Peyer's patch (tissue), 4 donors: ENCODE measurements at regions not wholly inside any gene's neighbourhood (a gene's known extent, or its start where the extent isn't known, plus 50 kb on each side); places are given as distances from the start of the nearest gene placed in this dataset.

ENCODE experiments used
- POLR2A ChIP-seq, 2 donors: fragments of 450-650 bp; IDR thresholded peaks; one replicate each; pipeline ENCODE4 v1.5.1; 2017; ENCODE audit warnings: antibody characterized with exemption in 2 of 2, mild to moderate bottlenecking in 2 of 2, moderate library complexity in 2 of 2
- TF ChIP-seq, protein P1 (sequence below), 6 experiments: fragments of 450-650 bp in 4 of 6; fragments of 200-600 bp in 2 of 6; sonication (generic) in 1 of 6; IDR thresholded peaks; one replicate each; pipeline ENCODE4 v1.5.1; 2017 to 2019; ENCODE audit warnings: antibody characterized with exemption in 6 of 6, mild to moderate bottlenecking in 3 of 6, moderate library complexity in 1 of 6

DNA sequence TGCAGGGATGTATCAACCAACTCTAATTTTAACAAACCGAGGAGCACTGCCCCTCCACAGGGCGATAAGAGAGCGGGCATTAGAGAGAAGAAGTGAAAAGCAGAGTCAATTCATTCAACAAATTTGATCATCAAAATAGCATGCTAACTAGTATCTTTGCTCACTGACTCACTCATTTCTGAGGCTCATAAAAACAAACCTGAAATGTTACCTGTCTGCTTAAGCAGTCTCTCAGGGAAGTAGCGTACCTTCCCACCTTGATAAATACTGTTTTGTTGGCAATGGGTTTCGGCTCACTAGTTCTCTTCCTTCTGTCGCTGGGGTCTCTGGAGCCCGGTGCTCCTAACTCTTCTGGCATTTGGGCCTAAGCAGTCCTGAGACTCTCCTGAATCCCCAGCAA lies 248.8 kb downstream of the IRS1 start:
- TF ChIP-seq, protein P1, sequence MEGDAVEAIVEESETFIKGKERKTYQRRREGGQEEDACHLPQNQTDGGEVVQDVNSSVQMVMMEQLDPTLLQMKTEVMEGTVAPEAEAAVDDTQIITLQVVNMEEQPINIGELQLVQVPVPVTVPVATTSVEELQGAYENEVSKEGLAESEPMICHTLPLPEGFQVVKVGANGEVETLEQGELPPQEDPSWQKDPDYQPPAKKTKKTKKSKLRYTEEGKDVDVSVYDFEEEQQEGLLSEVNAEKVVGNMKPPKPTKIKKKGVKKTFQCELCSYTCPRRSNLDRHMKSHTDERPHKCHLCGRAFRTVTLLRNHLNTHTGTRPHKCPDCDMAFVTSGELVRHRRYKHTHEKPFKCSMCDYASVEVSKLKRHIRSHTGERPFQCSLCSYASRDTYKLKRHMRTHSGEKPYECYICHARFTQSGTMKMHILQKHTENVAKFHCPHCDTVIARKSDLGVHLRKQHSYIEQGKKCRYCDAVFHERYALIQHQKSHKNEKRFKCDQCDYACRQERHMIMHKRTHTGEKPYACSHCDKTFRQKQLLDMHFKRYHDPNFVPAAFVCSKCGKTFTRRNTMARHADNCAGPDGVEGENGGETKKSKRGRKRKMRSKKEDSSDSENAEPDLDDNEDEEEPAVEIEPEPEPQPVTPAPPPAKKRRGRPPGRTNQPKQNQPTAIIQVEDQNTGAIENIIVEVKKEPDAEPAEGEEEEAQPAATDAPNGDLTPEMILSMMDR (IDR thresholded peaks at IDR 0.05) = no peak
- no peak for TF ChIP-seq POLR2A (IDR thresholded peaks at IDR 0.05)
